H9 (cell line): ENCODE measurements at regions not wholly inside any gene's neighbourhood (a gene's known extent, or its start where the extent isn't known, plus 50 kb on each side); places are given as distances from the start of the nearest gene placed in this dataset.

Experiments used
- DNase-seq: peaks from one replicate; pipeline ENCODE4 v3.0.0-alpha.2; 2017
- H2AFZ ChIP-seq: one replicate; pipeline ENCODE4 v1.6.1; 2013; ENCODE audit warnings: mild to moderate bottlenecking, low read length, control low read depth, moderate library complexity
- H2AK5ac ChIP-seq: 2 replicates; pipeline ENCODE4 v1.6.1; 2013; ENCODE audit warnings: low read length, control low read depth, mixed read lengths; ENCODE audit not compliant: insufficient read length
- H2BK120ac ChIP-seq: one replicate; pipeline ENCODE4 v1.6.1; 2013; ENCODE audit warnings: low read depth, mild to moderate bottlenecking, low read length, control low read depth, inconsistent platforms; ENCODE audit not compliant: poor library complexity, severe bottlenecking
- H2BK12ac ChIP-seq: 2 replicates; pipeline ENCODE4 v1.6.1; 2013; ENCODE audit warnings: low read length, control low read depth, mixed read lengths, low read depth; ENCODE audit not compliant: insufficient read length
- H2BK15ac ChIP-seq: 2 replicates; pipeline ENCODE4 v1.6.1; 2013; ENCODE audit warnings: low read depth, low read length, control low read depth
- H2BK20ac ChIP-seq: one replicate; pipeline ENCODE4 v1.6.1; 2013; ENCODE audit warnings: low read depth, mild to moderate bottlenecking, low read length, control low read depth, inconsistent platforms; ENCODE audit not compliant: poor library complexity, severe bottlenecking
- H2BK5ac ChIP-seq: 2 replicates; pipeline ENCODE4 v1.6.1; 2013; ENCODE audit warnings: low read length, control low read depth, mixed read lengths; ENCODE audit not compliant: insufficient read length
- H3K14ac ChIP-seq: 2 replicates; pipeline ENCODE4 v1.6.1; 2013; ENCODE audit warnings: low read length, control low read depth; ENCODE audit not compliant: insufficient read depth
- H3K18ac ChIP-seq: 2 replicates; pipeline ENCODE4 v1.6.1; 2013; ENCODE audit warnings: low read depth, mild to moderate bottlenecking, mixed read lengths, low read length, control low read depth; ENCODE audit not compliant: insufficient read length
- H3K23ac ChIP-seq: 2 replicates; pipeline ENCODE4 v1.6.1; 2013; ENCODE audit warnings: low read length, control low read depth, mixed read lengths, low read depth; ENCODE audit not compliant: insufficient read length
- H3K23me2 ChIP-seq: 2 replicates; pipeline ENCODE4 v1.6.1; 2013; ENCODE audit warnings: low read depth, mild to moderate bottlenecking, mixed read lengths, low read length, control low read depth; ENCODE audit not compliant: insufficient read length, poor library complexity, severe bottlenecking
- H3K27ac ChIP-seq: 2 replicates; pipeline ENCODE4 v1.5.1; 2013; ENCODE audit warnings: low read length, control low read depth, mixed read lengths, low read depth; ENCODE audit not compliant: insufficient read length
- H3K27me3 ChIP-seq: 2 replicates; pipeline ENCODE4 v1.6.1; 2013; ENCODE audit warnings: low read length, control low read depth, inconsistent platforms; ENCODE audit not compliant: insufficient read depth
- H3K4ac ChIP-seq: 2 replicates; pipeline ENCODE4 v1.6.1; 2013; ENCODE audit warnings: low read depth, mild to moderate bottlenecking, control low read depth, inconsistent platforms, low read length, moderate library complexity
- H3K4me1 ChIP-seq: 2 replicates; pipeline ENCODE4 v1.6.1; 2013; ENCODE audit warnings: low read length, control low read depth, inconsistent platforms; ENCODE audit not compliant: insufficient read depth
- H3K4me2 ChIP-seq: 2 replicates; pipeline ENCODE4 v1.6.1; 2013; ENCODE audit warnings: low read length, control low read depth, mixed read lengths; ENCODE audit not compliant: insufficient read length, insufficient read depth
- H3K56ac ChIP-seq: 2 replicates; pipeline ENCODE4 v1.6.1; 2013; ENCODE audit warnings: low read depth, mild to moderate bottlenecking, mixed read lengths, low read length, control low read depth; ENCODE audit not compliant: insufficient read length
- H3K79me1 ChIP-seq: 2 replicates; pipeline ENCODE4 v1.6.1; 2013; ENCODE audit warnings: low read depth, mild to moderate bottlenecking, moderate library complexity, low read length, control low read depth, inconsistent platforms; ENCODE audit not compliant: insufficient read depth, poor library complexity, severe bottlenecking
- H3K79me2 ChIP-seq: 2 replicates; pipeline ENCODE4 v1.6.1; 2013; ENCODE audit warnings: low read length, control low read depth, inconsistent platforms; ENCODE audit not compliant: insufficient read depth
- H3K9ac ChIP-seq: 2 replicates; pipeline ENCODE4 v1.6.1; 2013; ENCODE audit warnings: low read length, control low read depth, mixed read lengths; ENCODE audit not compliant: insufficient read length; ENCODE audit errors: extremely low read depth
- H3K9me3 ChIP-seq: one replicate; pipeline ENCODE4 v1.6.1; 2013; ENCODE audit warnings: low read depth, low read length, inconsistent platforms; ENCODE audit not compliant: control insufficient read depth
- H3T11ph ChIP-seq: one replicate; pipeline ENCODE4 v1.6.1; 2013; ENCODE audit warnings: mild to moderate bottlenecking, low read length, control low read depth, inconsistent platforms
- H4K20me1 ChIP-seq: one replicate; pipeline ENCODE4 v1.6.1; 2013; ENCODE audit not compliant: control insufficient read depth, insufficient read length, insufficient read depth
- H4K5ac ChIP-seq: 2 replicates; pipeline ENCODE4 v1.6.1; 2013; ENCODE audit warnings: low read depth, mild to moderate bottlenecking, mixed read lengths, low read length, control low read depth; ENCODE audit not compliant: insufficient read length
- H4K8ac ChIP-seq: replicated peaks from 2 replicates; pipeline ENCODE4 v1.6.1; 2013; ENCODE audit warnings: low read length, control low read depth, mixed read lengths, low read depth; ENCODE audit not compliant: insufficient read length
- H4K91ac ChIP-seq: 2 replicates; pipeline ENCODE4 v1.6.1; 2013; ENCODE audit warnings: low read depth, mild to moderate bottlenecking, moderate library complexity, mixed read lengths, low read length, control low read depth; ENCODE audit not compliant: insufficient read length
- H3K27ac Mint-ChIP-seq, 3 experiments: 2 replicates in 2 of 3; 3 replicates in 1 of 3; pipeline ENCODE4 v1.8.0; 2020 to 2021; ENCODE audit warnings: mixed read lengths in 3 of 3, mild to moderate bottlenecking in 1 of 3, moderate library complexity in 1 of 3
- H3K27me3 Mint-ChIP-seq: 2 replicates; pipeline ENCODE4 v1.8.0; 2021; ENCODE audit warnings: low read depth, mild to moderate bottlenecking, moderate library complexity, mixed read lengths
- H3K36me3 Mint-ChIP-seq, 3 experiments: 2 replicates in 2 of 3; 3 replicates in 1 of 3; pipeline ENCODE4 v1.8.0; 2020 to 2021; ENCODE audit warnings: low read depth in 3 of 3, mixed read lengths in 3 of 3; ENCODE audit not compliant: insufficient read depth in 1 of 3
- H3K4me1 Mint-ChIP-seq, 2 experiments: 2 replicates each; pipeline ENCODE4 v1.8.0; 2020; ENCODE audit warnings: mixed read lengths in 2 of 2
- H3K4me3 Mint-ChIP-seq, 2 experiments: 2 replicates in 1 of 2; 3 replicates in 1 of 2; pipeline ENCODE4 v1.8.0; 2020 to 2021; ENCODE audit warnings: mild to moderate bottlenecking in 2 of 2, mixed read lengths in 2 of 2, moderate library complexity in 1 of 2
- H3K9me3 Mint-ChIP-seq, 2 experiments: 2 replicates in 1 of 2; 3 replicates in 1 of 2; pipeline ENCODE4 v1.8.0; 2020; ENCODE audit warnings: mild to moderate bottlenecking in 2 of 2, mixed read lengths in 2 of 2, moderate library complexity in 1 of 2
- WGBS: extraction: QIAGEN DNeasy Blood & Tissue Kit; methylation state at CpG from one replicate; pipeline ENCODE4 v1.1.7; 2013; ENCODE audit warnings: missing lambda C conversion rate, low lambda C conversion rate, mixed read lengths; ENCODE audit not compliant: insufficient read length; ENCODE audit errors: extremely low coverage; 5-methylcytosine and 5-hydroxymethylcytosine counted together
- TF ChIP-seq, protein P1 (sequence below): fragments of 200-600 bp; sonication (generic); conservative IDR thresholded peaks from 3 replicates; pipeline ENCODE4 v1.8.0; 2021; ENCODE audit warnings: antibody characterized with exemption, mild to moderate bottlenecking

DNA sequence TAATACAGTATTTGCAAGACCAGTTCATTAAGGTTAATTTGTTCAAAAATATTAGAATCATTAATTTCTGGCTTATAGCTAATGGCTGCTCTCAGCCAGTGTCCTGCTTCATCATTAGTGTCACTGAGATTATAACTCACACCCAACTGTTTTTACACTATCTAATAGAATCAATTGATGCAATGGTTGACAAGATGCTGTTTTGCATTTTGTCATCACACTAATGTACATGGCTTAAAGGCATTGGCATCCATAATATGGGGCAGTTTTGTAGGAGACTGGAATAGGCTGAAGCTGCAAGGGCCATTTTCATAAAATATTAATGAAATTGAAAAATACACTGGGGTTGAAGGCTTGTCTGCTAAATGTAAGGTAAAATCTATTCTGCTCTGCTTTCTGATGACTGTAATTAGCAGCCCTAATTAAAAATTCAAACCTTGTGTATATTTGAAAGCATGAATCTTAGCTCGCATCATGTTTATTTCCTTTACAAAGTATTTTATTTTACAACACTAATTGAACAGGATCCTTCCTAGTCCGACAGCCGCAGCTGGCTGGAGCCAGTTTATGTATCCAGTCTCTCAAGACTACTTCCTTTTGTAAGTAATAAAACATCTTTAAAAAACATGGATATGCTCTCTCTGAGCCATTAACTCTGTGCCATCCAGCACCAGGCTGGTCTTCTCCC lies 296.7 kb downstream of the POU4F1 start:
- TF ChIP-seq, protein P1, sequence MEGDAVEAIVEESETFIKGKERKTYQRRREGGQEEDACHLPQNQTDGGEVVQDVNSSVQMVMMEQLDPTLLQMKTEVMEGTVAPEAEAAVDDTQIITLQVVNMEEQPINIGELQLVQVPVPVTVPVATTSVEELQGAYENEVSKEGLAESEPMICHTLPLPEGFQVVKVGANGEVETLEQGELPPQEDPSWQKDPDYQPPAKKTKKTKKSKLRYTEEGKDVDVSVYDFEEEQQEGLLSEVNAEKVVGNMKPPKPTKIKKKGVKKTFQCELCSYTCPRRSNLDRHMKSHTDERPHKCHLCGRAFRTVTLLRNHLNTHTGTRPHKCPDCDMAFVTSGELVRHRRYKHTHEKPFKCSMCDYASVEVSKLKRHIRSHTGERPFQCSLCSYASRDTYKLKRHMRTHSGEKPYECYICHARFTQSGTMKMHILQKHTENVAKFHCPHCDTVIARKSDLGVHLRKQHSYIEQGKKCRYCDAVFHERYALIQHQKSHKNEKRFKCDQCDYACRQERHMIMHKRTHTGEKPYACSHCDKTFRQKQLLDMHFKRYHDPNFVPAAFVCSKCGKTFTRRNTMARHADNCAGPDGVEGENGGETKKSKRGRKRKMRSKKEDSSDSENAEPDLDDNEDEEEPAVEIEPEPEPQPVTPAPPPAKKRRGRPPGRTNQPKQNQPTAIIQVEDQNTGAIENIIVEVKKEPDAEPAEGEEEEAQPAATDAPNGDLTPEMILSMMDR: no peak
- Histone ChIP-seq H3T11ph (no peak overlapping the region), H2AFZ (no peak overlapping the region), H3K23me2 (no peaks in the 10 kb centered on the region), H3K9ac (no peak overlapping the region), H3K27ac (no peak overlapping the region), H2AK5ac (no peak overlapping the region), H3K56ac (no peak overlapping the region), H4K8ac (no peak overlapping the region), H3K4me2 (no peak overlapping the region), H4K91ac (no peak overlapping the region), H2BK15ac (no peak overlapping the region), H2BK12ac (no peak overlapping the region), H3K27me3 (no peaks in the 10 kb centered on the region), H3K4ac (no peak overlapping the region), H3K18ac (no peak overlapping the region), H2BK120ac (no peak overlapping the region), H3K14ac (no peak overlapping the region), H3K9me3 (no peaks in the 10 kb centered on the region), H4K20me1 (no peaks in the 10 kb centered on the region), H3K79me1 (no peaks in the 10 kb centered on the region), H3K23ac (no peak overlapping the region), H2BK20ac (no peak overlapping the region), H3K4me1 (no peaks in the 10 kb centered on the region), H2BK5ac (no peak overlapping the region), H3K79me2 (no peaks in the 10 kb centered on the region), H4K5ac (no peak overlapping the region)
- no peak overlapping the region; a peak in 1 of 7 replicates for H3K27ac Mint-ChIP-seq
- peaks cover 7 to 10% of the 10 kb centered on the region in 2 experiments for H3K4me1 Mint-ChIP-seq
- no peak for DNase-seq
- no peaks in the 10 kb centered on the region; the same call in 1 of the 2 replicates for H3K27me3 Mint-ChIP-seq
- H3K36me3 Mint-ChIP-seq: no peaks in the 10 kb centered on the region
- no peak overlapping the region for H3K4me3 Mint-ChIP-seq
- no peaks in the 10 kb centered on the region for H3K9me3 Mint-ChIP-seq
- no CpG with 5 or more reads among the region's 3 CpGs for WGBS
